ENCODE measurements at regions not wholly inside any gene's neighbourhood (a gene's known extent, or its start where the extent isn't known, plus 50 kb on each side); places are given as distances from the start of the nearest gene placed in this dataset.
"Not testable (repeated sequence)": the region's sequence is repeated elsewhere in the genome, so short reads cannot be mapped to it uniquely, and the experiment has no call there.

DNA sequence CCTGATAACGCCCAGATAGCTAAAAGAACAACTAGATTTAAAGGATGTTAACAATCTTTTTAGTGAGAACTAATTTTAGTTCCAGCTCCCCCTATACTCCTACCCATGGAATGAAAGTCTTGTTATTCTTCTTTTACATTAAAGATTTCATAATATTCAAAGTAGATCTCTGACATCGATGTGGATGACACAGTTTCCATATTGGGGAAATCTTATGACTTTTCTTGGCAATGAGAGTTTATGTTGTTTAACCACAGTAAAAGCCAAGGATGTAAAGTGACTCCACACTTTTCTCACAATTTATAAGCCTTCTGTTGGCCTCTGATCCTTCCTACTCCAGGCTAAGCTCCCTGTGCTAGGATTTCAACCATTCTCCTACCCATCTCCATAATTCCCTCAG lies 332.6 kb upstream of the KCNMB2 start:
- DNase-seq = peak; percentile 73

DNA sequence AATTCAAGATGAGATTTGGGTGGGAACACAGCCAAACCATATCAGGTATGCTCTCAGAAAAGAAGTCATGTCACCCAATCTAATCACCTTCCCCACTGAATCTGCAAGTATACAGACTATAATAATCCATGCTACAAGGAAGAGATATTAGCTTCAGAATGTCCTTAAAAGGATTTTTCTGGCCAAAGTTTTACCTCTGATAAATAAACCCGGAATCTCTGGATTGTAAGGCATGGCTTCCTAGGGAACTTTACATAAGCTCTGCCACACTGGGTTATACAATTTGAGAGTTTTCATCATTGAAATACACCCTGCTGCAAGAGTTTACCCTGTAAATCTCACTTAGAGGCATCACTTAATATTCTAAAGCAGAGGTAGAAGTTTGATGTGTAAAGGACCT lies 330.5 kb upstream of the KCNMB2 start:
- no peak for DNase-seq

DNA sequence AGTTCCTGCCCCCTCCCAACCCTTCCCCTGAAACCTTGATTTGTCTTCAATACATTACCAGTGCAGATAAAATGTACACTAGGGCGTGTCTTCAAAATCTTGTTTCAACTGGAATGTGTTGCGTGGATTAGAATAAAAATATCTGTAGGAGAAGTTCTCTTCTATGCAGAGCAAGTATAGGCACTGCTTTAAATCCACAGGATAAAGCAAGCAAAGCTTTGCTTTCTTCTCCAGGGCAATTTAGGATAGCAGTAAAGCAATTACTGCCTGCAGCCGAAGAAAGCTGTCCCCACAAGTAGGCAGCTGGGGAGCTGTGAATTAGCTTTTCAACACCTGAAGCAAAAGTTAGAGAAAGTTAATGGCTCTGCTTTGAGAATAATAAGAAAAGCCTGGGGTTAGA lies 329.7 kb upstream of the KCNMB2 start:
- DNase-seq = peak; percentile 74

DNA sequence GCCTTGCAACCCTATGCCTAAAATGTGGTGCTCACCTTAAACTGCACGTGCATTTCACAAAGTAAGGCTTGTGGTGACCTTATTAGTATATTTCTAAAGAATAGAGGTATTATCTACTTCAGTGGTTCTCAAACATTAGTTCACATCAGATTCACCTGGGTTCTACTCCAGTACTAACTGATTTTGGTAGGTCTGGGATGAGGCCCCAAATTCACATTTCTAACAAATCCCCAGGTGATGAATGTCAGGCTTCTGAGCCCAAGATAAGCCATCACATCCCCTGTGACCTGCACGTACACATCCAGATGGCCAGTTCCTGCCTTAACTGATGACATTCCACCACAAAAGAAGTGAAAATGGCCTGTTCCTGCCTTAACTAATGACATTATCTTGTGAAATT lies 329.1 kb upstream of the KCNMB2 start:
- not testable (repeated sequence) for DNase-seq

DNA sequence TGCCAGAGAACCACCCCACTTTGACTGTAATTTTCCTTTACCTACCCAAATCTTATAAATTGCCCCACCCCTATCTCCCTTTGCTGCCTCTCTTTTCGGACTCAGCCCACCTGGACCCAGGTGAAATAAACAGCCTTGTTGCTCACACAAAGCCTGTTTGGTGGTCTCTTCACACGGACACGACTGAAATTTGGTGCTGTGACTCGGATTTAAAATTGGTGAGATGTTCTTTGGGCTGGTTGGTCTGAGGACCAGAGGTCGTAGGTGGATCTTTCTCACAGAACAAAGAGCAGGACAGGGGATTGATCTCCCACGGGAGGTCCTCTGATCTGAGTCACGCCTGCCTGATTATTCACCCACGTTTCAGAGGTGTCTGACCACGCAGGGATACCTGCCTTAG lies 328.6 kb upstream of the KCNMB2 start:
- DNase-seq = not testable (repeated sequence)

DNA sequence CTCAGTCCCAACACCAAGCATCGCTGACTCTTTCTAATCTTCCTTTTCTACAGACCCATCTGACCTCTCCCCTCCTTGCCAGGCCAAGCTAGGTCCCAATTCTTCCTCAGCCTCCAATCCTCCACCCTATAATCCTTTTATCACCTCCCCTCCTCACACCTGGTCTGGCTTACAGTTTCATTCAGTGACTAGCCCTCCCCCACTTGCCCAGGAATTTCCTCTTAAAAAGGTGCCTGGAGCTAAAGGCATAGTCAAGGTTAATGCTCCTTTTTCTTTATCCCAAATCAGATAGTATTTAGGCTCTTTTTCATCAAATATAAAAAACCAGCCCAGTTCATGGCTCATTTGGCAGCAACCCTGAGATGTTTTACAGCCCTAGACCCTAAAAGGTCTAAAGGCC lies 327.1 kb upstream of the KCNMB2 start:
- peak; percentile 63 for DNase-seq

DNA sequence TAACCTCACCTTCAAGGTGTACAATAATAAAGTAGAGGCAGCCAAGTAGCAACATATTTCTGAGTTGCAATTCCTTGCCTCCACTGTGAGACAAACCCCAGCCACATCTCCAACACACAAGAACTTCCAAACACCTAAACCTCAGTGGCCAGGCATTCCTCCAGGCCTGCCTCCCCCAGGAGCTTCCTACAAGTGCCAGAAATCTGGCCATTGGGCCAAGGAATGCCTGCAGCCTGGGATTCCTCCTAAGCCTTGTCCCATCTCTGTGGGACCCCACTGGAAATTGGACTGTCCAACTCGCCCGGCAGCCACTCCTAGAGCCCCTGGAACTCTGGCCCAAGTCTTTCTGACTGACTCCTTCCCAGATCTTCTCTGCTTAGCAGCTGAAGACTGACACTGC lies 326.6 kb upstream of the KCNMB2 start:
- not testable (repeated sequence) for DNase-seq

DNA sequence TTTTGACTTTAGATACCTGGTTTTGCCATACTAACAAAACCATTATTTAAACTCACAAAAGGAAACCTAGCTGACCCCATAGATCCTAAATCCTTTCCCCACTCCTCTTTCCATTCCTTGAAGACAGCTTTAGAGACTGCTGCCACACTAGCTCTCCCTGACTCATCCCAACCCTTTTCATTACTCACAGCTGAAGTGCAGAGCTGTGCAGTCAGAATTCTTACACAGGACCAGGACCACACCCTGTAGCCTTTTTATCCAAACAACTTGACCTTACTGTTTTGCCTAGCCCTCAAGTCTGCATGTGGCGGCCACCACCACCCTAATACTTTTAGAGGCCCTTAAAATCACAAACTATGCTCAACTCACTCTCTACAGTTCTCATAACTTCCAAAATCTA lies 325.1 kb upstream of the KCNMB2 start:
- DNase-seq = not testable (repeated sequence)

DNA sequence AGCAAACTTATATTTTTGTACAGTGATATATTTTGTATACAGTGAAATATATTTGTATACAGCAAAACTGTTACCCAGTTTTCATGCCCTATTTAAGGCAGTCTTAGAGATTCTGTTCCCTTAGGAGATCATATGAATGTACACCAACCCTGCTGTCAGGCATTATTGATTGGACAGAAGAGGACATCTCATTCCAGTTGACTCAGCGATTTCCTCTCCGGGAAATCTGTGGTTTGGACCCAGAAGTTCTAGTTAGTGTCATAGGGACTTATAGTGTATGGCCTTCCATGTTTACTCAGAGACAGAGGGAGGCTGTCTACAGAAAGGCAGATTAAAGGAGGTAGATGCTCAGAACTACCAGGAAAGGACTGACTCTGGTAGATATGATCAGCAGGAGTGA lies 318.8 kb upstream of the KCNMB2 start:
- DNase-seq = no peak

DNA sequence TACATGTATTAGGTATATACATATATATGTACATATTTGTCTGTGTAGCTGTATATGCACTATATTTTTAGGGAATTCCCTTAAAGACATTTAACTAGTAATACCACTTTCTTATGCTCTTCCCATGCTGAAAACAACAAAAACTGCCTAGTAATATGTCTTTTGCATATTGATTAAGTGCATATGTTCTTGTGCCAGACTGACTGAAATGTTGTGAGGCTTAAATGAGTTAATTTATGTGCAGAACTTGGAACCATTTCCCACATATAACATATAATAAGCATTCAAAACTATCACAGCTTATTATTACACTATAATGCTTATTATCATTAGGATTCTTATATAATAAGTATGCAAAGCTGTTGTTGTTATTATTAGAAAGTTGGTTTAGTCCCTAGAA lies 318.0 kb upstream of the KCNMB2 start:
- no peak for DNase-seq

DNA sequence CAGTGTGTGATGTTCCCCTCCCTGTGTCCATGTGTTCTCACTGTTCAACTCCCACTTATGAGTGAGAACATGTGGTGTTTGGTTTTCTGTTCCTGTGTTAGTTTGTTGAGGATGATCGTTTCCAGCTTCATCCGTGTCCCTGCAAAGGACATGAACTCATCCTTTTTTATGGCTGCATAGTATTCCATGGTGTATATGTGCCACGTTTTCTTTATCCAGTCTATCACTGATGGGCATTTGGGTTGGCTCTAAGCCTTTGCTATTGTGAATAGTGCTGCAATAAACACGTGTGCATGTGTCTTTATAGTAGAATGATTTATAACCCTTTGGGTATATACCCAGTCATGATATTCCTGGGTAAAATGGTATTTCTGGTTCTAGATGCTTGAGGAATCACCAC lies 316.6 kb upstream of the KCNMB2 start:
- not testable (repeated sequence) for DNase-seq

DNA sequence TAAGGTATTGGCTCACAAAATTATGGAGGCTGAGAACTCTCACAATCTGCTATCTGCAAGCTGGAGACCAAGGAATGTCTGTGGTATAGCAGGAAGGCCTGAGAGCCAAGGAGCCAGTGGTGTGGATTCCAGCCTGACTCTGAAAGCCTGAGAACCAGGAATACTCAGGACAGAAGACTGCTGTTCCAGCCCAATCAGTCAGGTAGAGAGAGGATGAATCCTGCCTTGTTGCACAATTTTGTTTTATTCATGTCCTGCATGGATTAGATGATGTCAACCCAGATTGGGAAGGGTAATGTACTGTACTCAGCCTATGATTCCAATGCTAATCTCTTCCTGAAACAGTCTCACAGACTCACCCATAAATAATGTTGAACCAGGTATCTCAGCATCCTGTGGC lies 312.4 kb upstream of the KCNMB2 start:
- DNase-seq = no peak

DNA sequence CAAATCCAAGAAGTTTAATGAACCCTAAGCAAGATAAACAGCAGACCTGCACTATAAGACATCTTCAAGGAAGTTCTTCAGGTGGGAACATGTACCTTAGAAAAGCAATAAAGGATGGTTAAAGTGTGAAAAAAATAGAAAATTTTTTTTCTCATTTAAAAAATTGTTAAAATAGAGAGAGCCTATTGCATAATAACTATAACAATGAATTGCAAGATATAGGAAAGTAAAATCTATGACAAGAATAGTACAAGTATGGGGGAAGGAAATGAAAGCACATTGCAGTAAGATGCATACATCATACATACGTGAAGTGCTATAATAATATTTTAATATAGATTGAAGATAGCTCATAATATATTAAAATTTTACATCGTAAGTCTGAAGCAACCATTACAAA lies 310.1 kb upstream of the KCNMB2 start:
- DNase-seq = no peak

DNA sequence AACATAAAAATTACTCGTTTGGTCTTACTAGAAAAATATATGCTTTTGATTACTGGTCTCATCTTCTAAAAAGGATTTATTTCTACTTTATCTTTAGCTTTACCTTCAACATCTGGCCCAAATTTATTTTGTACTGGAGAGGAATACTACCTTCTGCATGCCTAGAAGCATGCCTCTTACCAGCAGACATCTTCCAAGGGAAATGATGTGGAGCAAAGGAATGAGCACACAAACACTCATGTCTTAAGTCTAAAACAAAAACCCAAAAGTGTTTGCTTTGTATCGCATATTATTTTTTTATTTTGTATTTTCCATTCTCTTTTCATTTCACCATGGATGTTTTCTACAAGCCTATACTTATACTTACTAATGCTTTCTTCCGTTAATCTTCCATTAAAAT lies 304.6 kb upstream of the KCNMB2 start:
- DNase-seq = no peak

DNA sequence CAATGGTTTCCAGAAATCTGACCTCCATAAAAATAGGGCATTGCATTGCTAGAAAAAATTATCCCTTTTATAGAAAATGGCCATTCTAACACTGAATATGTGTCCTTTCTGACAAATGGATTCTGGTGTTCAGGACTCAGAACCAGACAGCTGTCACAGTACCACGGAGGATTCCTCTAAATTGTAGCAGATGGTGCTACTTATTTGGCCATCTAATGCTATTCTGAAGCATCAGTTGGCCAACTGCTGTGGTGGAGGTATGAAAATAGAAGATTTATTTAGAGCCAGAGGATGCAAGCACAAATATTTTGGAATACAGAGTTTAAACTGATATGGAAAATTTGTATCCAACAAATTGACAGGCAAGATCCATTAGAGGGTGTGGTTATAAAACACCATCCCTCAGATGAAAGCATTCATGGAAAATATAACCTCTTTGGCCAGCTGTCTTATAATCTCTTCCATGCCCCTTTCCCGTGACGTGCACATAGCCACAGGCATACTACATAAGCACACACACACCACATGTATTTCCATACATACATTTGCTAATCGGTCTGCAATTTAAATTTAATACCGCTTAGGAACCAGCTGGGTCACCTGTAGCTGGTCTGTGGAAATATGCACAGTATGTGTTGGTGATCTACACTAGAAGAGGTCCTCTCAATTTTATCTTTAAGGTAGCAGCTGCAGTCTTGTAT lies 302.7 kb upstream of the KCNMB2 start:
- peak; percentile 94 for DNase-seq

DNA sequence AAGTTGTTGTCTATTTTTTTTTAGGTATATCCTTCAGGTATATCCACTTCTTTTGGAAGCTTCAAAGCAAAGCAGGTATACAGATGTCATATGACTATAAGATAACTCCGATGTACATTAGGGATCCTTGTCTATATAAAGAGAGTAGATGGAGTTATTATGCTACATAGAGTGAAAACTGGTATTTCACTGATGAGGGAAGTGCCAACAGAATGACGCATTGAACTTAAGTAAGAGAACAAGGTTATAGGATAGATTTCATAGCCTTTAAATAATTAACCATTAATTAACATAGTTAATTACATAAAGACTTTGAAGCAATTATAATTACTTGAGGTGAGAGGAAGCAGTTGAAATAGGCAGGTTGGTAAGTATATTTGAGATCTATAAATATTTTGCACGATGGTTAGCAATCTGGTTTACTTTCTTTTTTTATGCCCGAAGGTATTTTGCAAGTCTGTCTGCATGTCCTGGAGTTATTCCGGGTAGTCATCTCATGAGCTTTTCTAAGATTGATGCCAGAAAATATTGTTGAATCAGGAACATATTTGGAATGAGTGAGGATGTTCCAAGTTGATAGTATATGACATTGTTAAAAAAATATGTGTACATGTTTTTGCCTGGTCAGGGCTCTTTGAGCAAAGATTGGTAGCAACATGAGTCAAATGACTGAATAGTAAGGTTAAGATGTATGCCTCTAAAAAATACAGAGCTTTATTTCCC lies 299.5 kb upstream of the KCNMB2 start:
- no peak for DNase-seq

DNA sequence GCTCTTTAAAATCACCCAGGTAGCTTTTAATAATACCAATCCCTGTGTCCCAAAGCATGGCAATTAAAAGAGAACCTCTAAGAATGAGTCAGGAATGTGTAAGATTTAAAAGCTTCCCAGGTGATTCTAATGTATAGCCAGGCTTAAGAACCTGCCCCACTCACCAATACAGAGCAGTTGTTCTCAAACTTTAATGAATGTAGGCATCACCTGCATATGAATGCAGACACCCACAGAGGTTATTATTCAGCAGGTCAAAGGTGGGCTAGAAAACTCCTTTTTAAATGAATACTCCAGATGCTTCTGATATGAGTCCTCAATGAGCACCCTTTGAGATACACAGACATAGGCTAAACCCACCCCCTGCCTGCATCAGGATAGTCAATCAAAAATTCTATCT lies 298.1 kb upstream of the KCNMB2 start:
- no peak for DNase-seq

DNA sequence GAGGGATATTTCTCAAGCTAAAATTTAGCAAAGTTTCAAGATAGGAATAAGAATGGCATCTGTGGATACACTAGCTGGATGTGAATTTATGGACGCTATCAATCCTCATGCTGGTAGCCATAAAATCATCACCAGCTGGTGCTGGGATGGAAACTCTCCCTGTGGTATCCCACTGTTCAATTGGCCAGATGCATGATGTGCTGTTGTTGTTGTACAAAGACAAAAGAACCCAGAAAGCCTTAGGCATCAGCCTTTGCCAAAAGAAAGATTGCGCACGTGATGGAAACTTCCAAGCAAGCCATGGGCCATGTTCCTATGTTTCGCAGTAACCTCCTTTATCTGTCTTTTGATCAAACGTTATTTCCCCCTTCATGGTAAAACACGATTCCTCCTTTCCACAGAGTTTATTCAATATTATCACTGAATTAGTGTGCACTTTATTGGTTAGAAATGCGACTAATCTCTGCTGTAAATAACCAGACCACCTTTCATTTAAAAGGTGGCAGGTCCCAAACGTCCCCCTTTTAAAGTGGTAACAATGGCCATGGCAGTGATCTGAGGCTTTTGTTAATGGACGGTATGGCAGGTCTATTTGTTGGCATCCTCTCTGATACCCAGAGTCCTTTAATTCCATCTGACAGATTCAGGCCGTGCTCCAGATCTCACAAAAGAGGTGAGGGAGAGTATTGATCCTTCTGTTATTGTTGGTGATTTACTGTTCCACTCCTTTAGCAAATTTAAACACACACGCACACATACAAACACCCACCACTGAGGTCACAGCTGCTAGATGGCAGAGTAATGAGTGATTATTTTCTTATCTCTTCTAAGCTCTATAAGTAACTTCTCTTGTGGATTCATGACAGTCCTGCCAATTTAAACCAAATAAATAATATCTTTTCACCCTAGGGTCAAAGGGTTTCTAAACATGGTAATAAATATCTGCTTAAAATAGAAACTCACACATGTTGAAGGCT lies 291.2 kb upstream of the KCNMB2 start:
- DNase-seq = peak; percentile 70

DNA sequence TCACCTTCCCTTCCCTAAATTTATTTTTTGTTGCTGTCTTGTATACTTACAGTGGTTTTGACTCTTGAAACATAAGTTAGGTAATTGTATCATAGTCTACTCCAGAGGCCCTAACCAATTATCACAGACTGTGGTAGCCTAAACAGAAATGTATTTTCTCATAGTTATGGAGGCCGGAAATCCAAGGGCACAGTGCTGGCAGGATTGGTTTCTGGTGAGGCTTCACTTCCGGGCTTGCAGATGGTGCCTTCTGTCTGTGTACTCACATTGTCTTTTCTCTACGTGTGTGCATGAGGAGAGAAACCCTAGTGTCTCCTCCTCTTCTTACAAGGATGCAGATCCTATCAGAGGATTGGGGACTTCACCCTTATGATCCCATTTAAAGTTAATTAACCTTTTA lies 290.2 kb upstream of the KCNMB2 start:
- peak; percentile 82 for DNase-seq

DNA sequence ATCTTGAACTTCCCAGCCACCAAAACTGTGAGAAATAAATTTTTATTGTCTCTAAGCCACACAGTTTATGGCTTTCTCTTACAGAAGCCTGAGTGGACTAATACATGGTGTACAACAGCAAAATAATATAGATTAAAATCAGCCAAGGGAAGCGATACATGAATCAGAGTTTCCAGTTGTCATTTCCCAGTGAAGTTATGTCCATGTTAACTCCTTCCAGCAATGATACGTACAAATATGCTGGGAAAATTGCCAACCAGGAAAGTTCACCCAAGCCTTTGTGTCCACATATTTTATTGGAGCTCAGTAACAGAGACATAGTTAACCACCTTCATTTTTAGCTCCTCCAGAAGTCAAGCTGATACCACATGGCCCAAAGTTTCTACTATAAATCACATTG lies 280.9 kb upstream of the KCNMB2 start:
- DNase-seq = no peak

DNA sequence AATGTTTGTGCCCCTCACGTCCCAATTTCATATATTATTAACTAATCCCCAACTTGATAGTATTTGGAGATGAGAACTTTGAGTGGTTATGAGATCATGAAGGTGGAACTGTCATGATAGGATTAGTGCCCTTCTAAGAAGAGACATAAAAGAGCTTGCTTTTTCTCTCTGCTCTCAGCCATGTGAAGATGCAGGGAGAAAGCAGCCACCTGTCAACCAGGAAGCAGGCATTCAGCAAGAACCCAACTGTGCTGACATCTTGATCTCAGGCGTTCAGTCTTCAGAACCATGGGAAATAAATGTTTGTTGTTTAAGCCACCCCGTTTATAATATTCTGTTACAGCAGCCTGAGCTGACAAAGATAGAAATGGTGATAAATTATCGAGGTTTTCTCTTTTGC lies 278.7 kb upstream of the KCNMB2 start:
- peak; percentile 40 for DNase-seq

DNA sequence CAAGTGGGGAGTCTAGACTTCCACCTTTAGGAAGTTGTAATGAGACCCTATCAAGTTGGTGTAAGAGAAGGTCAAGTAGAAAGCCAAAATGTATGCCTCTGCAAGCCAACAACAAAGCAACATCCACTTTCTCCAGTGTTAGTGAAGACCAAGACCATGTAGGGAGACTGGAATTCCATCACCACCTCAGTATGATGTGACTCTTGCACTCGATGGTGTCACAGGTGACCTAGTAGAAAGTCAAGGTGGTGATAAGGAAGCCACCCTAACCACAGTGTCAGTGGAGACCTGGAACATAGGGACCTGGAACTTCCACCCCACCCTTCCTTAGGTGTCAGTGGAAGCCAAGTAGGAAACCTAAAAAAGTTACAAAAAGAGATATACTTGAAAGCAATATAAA lies 278.1 kb upstream of the KCNMB2 start:
- no peak for DNase-seq

DNA sequence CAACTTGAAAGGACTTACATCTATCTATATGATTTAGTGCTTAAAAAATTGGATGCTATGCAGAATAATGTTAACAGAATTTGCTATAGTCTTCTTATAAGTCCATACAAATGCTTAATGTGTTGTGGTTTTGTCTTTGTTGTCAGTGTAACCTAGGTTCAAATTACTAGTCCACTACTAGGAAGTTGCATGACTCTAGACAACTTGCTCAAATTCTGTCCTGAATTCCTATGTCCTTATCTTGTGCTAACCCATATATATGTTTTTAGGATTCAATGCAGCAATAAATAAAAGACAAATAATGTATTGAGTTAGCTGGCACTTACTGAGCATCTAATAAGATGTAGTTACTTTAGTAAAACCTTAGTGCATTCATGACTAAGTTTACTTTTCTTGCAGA lies 276.5 kb upstream of the KCNMB2 start:
- no peak for DNase-seq

Data from NCI-H82 (cell line).